Adipocyte (in vitro differentiated cells): ENCODE measurements at regions not wholly inside any gene's neighbourhood (a gene's known extent, or its start where the extent isn't known, plus 50 kb on each side); places are given as distances from the start of the nearest gene placed in this dataset.
"Not testable (repeated sequence)": the region's sequence is repeated elsewhere in the genome, so short reads cannot be mapped to it uniquely, and the experiment has no call there.

Experiments
- DNase-seq: peaks from one replicate; pipeline ENCODE4 v3.0.0-alpha.2; 2015; ENCODE audit warnings: low read depth
- H3K27me3 ChIP-seq: replicated peaks from 2 replicates; pipeline ENCODE4 v1.7.0; 2013; ENCODE audit warnings: mild to moderate bottlenecking, low read length, moderate library complexity; ENCODE audit not compliant: control insufficient read depth, insufficient read depth
- H3K36me3 ChIP-seq: 2 replicates; pipeline ENCODE4 v1.7.0; 2013; ENCODE audit warnings: low read length, mild to moderate bottlenecking, moderate library complexity; ENCODE audit not compliant: control insufficient read depth, insufficient read depth, severe bottlenecking
- H3K4me1 ChIP-seq: 2 replicates; pipeline ENCODE4 v1.7.0; 2013; ENCODE audit warnings: mild to moderate bottlenecking, low read length, moderate library complexity; ENCODE audit not compliant: control insufficient read depth, insufficient read depth
- H3K4me3 ChIP-seq: 2 replicates; pipeline ENCODE4 v1.7.0; 2013; ENCODE audit warnings: mild to moderate bottlenecking, low read length, moderate library complexity
- H3K9ac ChIP-seq: 2 replicates; pipeline ENCODE4 v1.7.0; 2013; ENCODE audit warnings: mild to moderate bottlenecking, low read length, moderate library complexity
- H3K9me3 ChIP-seq: 2 replicates; pipeline ENCODE4 v1.7.0; 2013; ENCODE audit warnings: mild to moderate bottlenecking, low read length, moderate library complexity; ENCODE audit not compliant: control insufficient read depth

GRCh38 chr4:137432446-137433311 lies 99.6 kb downstream of the PCDH18 start:
- H3K4me3 ChIP-seq: peak overlapping the region; percentile 78
- peak; percentile 70 for DNase-seq
- H3K4me1 ChIP-seq: peaks cover 12% of the 10 kb centered on the region
- peak overlapping the region; percentile 84 for H3K9ac ChIP-seq
- no peaks in the 10 kb centered on the region for H3K36me3 ChIP-seq
- H3K9me3 ChIP-seq: no peaks in the 10 kb centered on the region
- no peaks in the 10 kb centered on the region for H3K27me3 ChIP-seq

GRCh38 chr4:137430171-137430570 lies 102.1 kb downstream of the PCDH18 start:
- no peak overlapping the region for H3K4me3 ChIP-seq
- H3K27me3 ChIP-seq: no peaks in the 10 kb centered on the region
- DNase-seq: no peak
- H3K36me3 ChIP-seq: no peaks in the 10 kb centered on the region
- no peaks in the 10 kb centered on the region for H3K9me3 ChIP-seq
- H3K9ac ChIP-seq: no peak overlapping the region
- peaks cover 19% of the 10 kb centered on the region for H3K4me1 ChIP-seq

- DNase-seq: no peak
- Histone ChIP-seq H3K9me3 (no peaks in the 10 kb centered on the region), H3K36me3 (no peaks in the 10 kb centered on the region), H3K4me3 (no peak overlapping the region), H3K4me1 (peaks cover 12% of the 10 kb centered on the region), H3K27me3 (no peaks in the 10 kb centered on the region), H3K9ac (no peak overlapping the region)
Measured at GRCh38 chr4:137427411-137427810, 104.9 kb downstream of the PCDH18 start.

GRCh38 chr4:137425281-137425680 lies 107.0 kb downstream of the PCDH18 start:
- peaks cover 7% of the 10 kb centered on the region for H3K4me1 ChIP-seq
- no peak for DNase-seq
- H3K36me3 ChIP-seq: no peaks in the 10 kb centered on the region
- H3K9ac ChIP-seq: no peak overlapping the region
- no peaks in the 10 kb centered on the region for H3K27me3 ChIP-seq
- H3K4me3 ChIP-seq: no peak overlapping the region
- no peaks in the 10 kb centered on the region for H3K9me3 ChIP-seq

DNA sequence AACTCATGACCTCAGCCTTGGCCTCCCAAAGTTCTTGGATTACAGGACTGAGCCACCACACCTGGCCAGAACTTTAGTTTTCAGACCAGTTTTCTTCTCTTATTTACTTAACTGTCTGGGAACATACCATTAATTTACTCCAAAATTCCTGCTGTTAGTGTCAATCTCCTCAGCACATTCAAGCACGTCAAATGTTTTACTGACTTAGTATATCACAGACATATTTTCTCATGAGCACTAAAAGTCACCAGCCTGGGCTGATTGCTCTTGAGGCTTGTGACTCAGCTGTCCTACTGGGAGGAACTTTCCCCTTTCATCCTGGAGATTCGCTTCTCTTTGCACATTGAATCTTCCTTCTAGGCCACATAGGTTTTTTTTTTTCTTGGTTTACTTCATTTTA lies 109.6 kb downstream of the PCDH18 start:
- no peak for DNase-seq
- no peaks in the 10 kb centered on the region for H3K9me3 ChIP-seq
- no peak overlapping the region for H3K4me3 ChIP-seq

DNA sequence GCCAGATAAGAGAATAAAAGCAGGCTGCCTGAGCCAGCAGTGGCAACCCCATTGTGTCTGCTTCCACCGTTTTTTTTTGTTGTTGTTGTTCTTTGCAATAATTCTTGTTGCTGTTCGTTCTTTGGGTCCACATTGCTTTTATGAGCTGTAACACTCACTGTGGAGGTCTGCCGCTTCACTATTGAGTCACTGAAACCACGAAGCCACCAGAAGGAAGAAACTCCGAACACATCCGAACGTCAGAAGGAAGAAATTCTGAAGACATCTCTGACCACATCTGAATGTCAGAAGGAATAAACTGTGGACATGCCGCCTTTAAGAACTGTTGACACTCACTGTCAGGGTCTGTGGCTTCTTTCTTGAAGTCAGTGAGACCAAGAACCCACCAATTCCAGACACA lies 110.5 kb downstream of the PCDH18 start:
- DNase-seq: peak; percentile 18
- H3K4me1 ChIP-seq: no peaks in the 10 kb centered on the region
- no peaks in the 10 kb centered on the region for H3K9me3 ChIP-seq
- no peak overlapping the region for H3K4me3 ChIP-seq
- no peaks in the 10 kb centered on the region for H3K36me3 ChIP-seq
- H3K9ac ChIP-seq: no peak overlapping the region
- no peaks in the 10 kb centered on the region for H3K27me3 ChIP-seq

More for the DNA sequence above, 109.6 kb downstream of the PCDH18 start:
- H3K27me3 ChIP-seq: no peaks in the 10 kb centered on the region
- H3K36me3 ChIP-seq: no peaks in the 10 kb centered on the region
- H3K4me1 ChIP-seq: peaks cover 7% of the 10 kb centered on the region
- no peak overlapping the region for H3K9ac ChIP-seq

- Histone ChIP-seq H3K4me3 (no peak overlapping the region), H3K9me3 (no peaks in the 10 kb centered on the region), H3K36me3 (no peaks in the 10 kb centered on the region), H3K27me3 (no peaks in the 10 kb centered on the region), H3K9ac (no peak overlapping the region), H3K4me1 (no peaks in the 10 kb centered on the region)
- DNase-seq: no peak
Measured at GRCh38 chr4:137420901-137421396, 111.3 kb downstream of the PCDH18 start.

DNA sequence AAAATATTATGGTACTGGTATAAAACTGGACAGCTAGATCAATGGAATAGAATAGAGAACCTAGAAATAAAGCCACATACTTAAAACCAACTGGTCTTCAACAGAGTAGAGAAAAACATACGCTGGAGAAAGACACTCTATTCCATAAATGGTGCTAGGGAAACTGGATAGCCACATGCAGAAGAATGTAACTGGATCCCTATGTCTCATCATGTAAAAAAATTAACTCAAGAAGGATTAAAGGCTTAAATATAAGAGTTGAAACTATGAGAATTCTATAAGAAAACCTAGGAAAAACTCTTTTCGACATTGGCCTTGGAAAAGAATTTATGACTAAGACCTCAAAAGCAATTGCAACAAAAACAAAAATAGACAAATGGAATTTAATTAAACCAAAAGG lies 114.6 kb downstream of the PCDH18 start:
- Histone ChIP-seq H3K9ac (no peak overlapping the region), H3K36me3 (no peaks in the 10 kb centered on the region), H3K4me1 (no peaks in the 10 kb centered on the region), H3K27me3 (no peaks in the 10 kb centered on the region), H3K4me3 (no peak overlapping the region), H3K9me3 (no peaks in the 10 kb centered on the region)
- peak; percentile 65 for DNase-seq

GRCh38 chr4:137414802-137415201 lies 117.5 kb downstream of the PCDH18 start:
- no peak overlapping the region for H3K4me3 ChIP-seq
- H3K27me3 ChIP-seq: no peaks in the 10 kb centered on the region
- no peaks in the 10 kb centered on the region for H3K9me3 ChIP-seq
- H3K36me3 ChIP-seq: no peaks in the 10 kb centered on the region
- no peak overlapping the region for H3K9ac ChIP-seq
- DNase-seq: no peak
- no peaks in the 10 kb centered on the region for H3K4me1 ChIP-seq

- DNase-seq: no peak
- Histone ChIP-seq H3K27me3 (no peaks in the 10 kb centered on the region), H3K9me3 (no peaks in the 10 kb centered on the region), H3K9ac (no peak overlapping the region), H3K36me3 (no peaks in the 10 kb centered on the region), H3K4me1 (no peaks in the 10 kb centered on the region), H3K4me3 (no peak overlapping the region)
Measured at GRCh38 chr4:137408527-137409177, 123.6 kb downstream of the PCDH18 start.

- H3K27me3 ChIP-seq, H3K4me3 ChIP-seq, H3K4me1 ChIP-seq, DNase-seq, H3K9ac ChIP-seq, H3K9me3 ChIP-seq, H3K36me3 ChIP-seq: not testable (repeated sequence)
Measured at GRCh38 chr4:137405833-137406232, 126.5 kb downstream of the PCDH18 start.
